ENCODE measurements at regions not wholly inside any gene's neighbourhood (a gene's known extent, or its start where the extent isn't known, plus 50 kb on each side); places are given as distances from the start of the nearest gene placed in this dataset.

DNA sequence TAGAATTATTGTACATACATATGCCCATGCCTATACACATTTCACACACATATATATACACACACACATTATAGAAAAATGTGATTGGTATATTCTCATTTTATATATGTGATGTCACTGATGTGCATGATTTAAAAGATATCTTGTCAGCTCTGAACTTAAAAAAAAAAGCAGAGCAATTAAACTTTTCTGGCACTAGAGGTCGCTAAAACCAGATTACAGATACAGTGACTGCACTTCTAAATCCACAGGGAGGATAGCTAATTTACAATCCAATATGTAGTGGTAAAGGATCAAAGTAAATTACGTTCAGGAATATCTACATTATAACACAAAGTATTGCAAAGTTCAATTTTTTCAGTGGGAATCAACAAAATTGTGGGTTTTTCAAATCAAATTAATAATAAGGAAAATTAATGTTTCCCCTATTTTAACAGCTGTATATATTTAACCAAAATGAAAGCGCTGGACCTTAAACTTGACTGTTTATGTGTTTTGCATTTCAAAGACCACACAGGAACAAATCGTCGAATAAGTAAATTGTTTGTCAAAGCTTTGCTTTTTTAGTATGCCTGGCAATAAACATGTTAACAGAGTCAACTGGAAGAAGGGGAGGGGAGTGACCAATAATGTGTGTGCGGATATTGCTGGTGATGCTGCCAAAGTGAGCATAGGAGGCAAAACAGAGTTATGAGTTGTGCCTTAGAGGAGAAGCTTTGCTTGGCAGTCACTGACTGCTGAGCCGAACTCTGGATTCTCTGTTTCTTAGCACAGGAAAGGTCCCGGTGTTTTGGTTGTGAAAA lies 1201.4 kb upstream of the C9orf72 start:
- ChIA-PET CTCF (interaction anchor here (0.6 to 1.1 kb wide), 3 partner anchors 9 to 253 kb away, joined by 3 to 5 read pairs (median 3); no protein-coding TSS in a partner anchor), POLR2A (no interaction called here)
- TF ChIP-seq POLR2AphosphoS5 (IDR thresholded peaks at IDR 0.05; ENCODE audit: low read depth, low read length) (no peak), SIN3A (IDR thresholded peaks at IDR 0.05; ENCODE audit: borderline replicate concordance, insufficient read depth, low read depth, low read length) (no peak)
- TF ChIP-seq, protein P1, sequence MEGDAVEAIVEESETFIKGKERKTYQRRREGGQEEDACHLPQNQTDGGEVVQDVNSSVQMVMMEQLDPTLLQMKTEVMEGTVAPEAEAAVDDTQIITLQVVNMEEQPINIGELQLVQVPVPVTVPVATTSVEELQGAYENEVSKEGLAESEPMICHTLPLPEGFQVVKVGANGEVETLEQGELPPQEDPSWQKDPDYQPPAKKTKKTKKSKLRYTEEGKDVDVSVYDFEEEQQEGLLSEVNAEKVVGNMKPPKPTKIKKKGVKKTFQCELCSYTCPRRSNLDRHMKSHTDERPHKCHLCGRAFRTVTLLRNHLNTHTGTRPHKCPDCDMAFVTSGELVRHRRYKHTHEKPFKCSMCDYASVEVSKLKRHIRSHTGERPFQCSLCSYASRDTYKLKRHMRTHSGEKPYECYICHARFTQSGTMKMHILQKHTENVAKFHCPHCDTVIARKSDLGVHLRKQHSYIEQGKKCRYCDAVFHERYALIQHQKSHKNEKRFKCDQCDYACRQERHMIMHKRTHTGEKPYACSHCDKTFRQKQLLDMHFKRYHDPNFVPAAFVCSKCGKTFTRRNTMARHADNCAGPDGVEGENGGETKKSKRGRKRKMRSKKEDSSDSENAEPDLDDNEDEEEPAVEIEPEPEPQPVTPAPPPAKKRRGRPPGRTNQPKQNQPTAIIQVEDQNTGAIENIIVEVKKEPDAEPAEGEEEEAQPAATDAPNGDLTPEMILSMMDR (IDR thresholded peaks at IDR 0.05) = peak; percentile 44; the same call in 1 of the 2 replicates
- H3K27me3 ChIP-seq (ENCODE audit: control insufficient read depth, insufficient read depth, low read length) = no peaks in the 10 kb centered on the region
- no TSS peak for BruUV-seq (replicated peaks)
- ATAC-seq (no peak), DNase-seq (ENCODE audit: low read depth, low spot score) (no peak)
- in situ Hi-C loops (cut with HindIII; ENCODE audit: low pct_unique_long_range_greater_than_20kb, low sequenced_read_pairs) = no loop called here
- H3K4me1 ChIP-seq (ENCODE audit: control insufficient read depth, insufficient read depth, low read length) = no peaks in the 10 kb centered on the region
- no peak overlapping the region for H3K4me3 ChIP-seq (ENCODE audit: low read depth in 2 of 2, low read length in 2 of 2)
- H3K27ac ChIP-seq (ENCODE audit: low read length) = no peak overlapping the region
- H3K36me3 ChIP-seq (ENCODE audit: control insufficient read depth, insufficient read depth, low read length) = no peaks in the 10 kb centered on the region
- intact Hi-C loops (cut with micrococcal nuclease; ENCODE audit: unreplicated experiment) = loop anchor here (10.0 kb wide), 1 partner anchor 1050 kb away; no protein-coding TSS in a partner anchor
- no peaks in the 10 kb centered on the region for H3K9me3 ChIP-seq (ENCODE audit: control insufficient read depth, insufficient read depth, low read depth, low read length)

DNA sequence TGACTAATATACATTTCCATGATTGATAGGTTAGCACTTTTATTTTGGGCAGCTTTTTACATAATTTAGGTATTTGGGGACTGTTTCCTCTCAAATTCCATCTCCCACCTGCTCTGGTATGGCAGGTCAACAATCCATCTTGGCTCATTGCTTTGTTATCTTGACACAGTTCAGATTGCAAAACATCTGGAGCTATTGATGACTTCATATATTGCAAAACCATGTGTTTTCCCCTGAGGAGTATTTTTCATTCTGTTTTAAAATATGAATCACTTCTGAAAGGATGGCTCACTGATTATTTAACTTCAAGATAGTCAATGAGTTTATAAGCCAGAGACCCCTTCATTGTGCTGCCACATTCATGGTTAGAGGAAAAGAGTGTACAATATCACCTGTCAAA lies 1206.0 kb upstream of the C9orf72 start:
- CTCF ChIA-PET = no interaction called here
- Histone ChIP-seq H3K4me3 (ENCODE audit: low read depth in 2 of 2, low read length in 2 of 2) (no peak overlapping the region), H3K27me3 (ENCODE audit: control insufficient read depth, insufficient read depth, low read length) (no peaks in the 10 kb centered on the region), H3K27ac (ENCODE audit: low read length) (no peak overlapping the region), H3K4me1 (ENCODE audit: control insufficient read depth, insufficient read depth, low read length) (no peaks in the 10 kb centered on the region), H3K36me3 (ENCODE audit: control insufficient read depth, insufficient read depth, low read length) (no peaks in the 10 kb centered on the region), H3K9me3 (ENCODE audit: control insufficient read depth, insufficient read depth, low read depth, low read length) (no peaks in the 10 kb centered on the region)
- POLR2A ChIA-PET = no interaction called here
- no TSS peak for BruUV-seq (replicated peaks)
- intact Hi-C loops (cut with micrococcal nuclease; ENCODE audit: unreplicated experiment) = loop anchor here (10.0 kb wide), 1 partner anchor 1054 kb away; no protein-coding TSS in a partner anchor
- no peak for ATAC-seq
- no peak for DNase-seq (ENCODE audit: low read depth, low spot score)
- TF ChIP-seq, protein P1 (IDR thresholded peaks at IDR 0.05) = no peak
- TF ChIP-seq, protein P2, sequence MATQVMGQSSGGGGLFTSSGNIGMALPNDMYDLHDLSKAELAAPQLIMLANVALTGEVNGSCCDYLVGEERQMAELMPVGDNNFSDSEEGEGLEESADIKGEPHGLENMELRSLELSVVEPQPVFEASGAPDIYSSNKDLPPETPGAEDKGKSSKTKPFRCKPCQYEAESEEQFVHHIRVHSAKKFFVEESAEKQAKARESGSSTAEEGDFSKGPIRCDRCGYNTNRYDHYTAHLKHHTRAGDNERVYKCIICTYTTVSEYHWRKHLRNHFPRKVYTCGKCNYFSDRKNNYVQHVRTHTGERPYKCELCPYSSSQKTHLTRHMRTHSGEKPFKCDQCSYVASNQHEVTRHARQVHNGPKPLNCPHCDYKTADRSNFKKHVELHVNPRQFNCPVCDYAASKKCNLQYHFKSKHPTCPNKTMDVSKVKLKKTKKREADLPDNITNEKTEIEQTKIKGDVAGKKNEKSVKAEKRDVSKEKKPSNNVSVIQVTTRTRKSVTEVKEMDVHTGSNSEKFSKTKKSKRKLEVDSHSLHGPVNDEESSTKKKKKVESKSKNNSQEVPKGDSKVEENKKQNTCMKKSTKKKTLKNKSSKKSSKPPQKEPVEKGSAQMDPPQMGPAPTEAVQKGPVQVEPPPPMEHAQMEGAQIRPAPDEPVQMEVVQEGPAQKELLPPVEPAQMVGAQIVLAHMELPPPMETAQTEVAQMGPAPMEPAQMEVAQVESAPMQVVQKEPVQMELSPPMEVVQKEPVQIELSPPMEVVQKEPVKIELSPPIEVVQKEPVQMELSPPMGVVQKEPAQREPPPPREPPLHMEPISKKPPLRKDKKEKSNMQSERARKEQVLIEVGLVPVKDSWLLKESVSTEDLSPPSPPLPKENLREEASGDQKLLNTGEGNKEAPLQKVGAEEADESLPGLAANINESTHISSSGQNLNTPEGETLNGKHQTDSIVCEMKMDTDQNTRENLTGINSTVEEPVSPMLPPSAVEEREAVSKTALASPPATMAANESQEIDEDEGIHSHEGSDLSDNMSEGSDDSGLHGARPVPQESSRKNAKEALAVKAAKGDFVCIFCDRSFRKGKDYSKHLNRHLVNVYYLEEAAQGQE (IDR thresholded peaks at IDR 0.05; ENCODE audit: insufficient read depth in 1 of 2, low read depth in 2 of 2, low read length in 1 of 2) = no peak
- no peak for TF ChIP-seq POLR2AphosphoS5 (IDR thresholded peaks at IDR 0.05; ENCODE audit: low read depth, low read length)
- TF ChIP-seq SIN3A (IDR thresholded peaks at IDR 0.05; ENCODE audit: borderline replicate concordance, insufficient read depth, low read depth, low read length) = no peak
- no peak for TF ChIP-seq TCF7L2 (IDR thresholded peaks at IDR 0.05; ENCODE audit: low read depth, low read length)
- in situ Hi-C loops (cut with HindIII; ENCODE audit: low pct_unique_long_range_greater_than_20kb, low sequenced_read_pairs) = no loop called here
